SK-N-SH (cell line): ENCODE measurements at regions not wholly inside any gene's neighbourhood (a gene's known extent, or its start where the extent isn't known, plus 50 kb on each side); places are given as distances from the start of the nearest gene placed in this dataset.

ENCODE experiments used
- CTCF ChIA-PET: fragments of 300-600, 350-600 bp; formaldehyde crosslinking; extraction: SDS; loops from one replicate; lab custom pipeline; 2021; lab: Yijun Ruan, JAX
- POLR2A ChIA-PET: fragments of 350-600 bp; sonication (Branson Sonifier 250); formaldehyde crosslinking; extraction: SDS; loops from one replicate; lab custom pipeline; 2020; ENCODE audit warnings: antibody characterized with exemption, inconsistent platforms; lab: Yijun Ruan, JAX
- DNase-seq: peaks from one replicate; pipeline ENCODE4 v3.0.0; 2012
- H2AFZ ChIP-seq: fragments of 200-600 bp; sonication (generic); 2 replicates; pipeline ENCODE4 v1.8.1; 2016; ENCODE audit warnings: antibody characterized with exemption, mild to moderate bottlenecking, low read depth
- H3F3A ChIP-seq: fragments of 200-600 bp; sonication (generic); replicated peaks from 2 replicates; pipeline ENCODE3; 2016; ENCODE audit warnings: antibody characterized with exemption, mild to moderate bottlenecking; ENCODE audit not compliant: insufficient read depth
- H3K27ac ChIP-seq, 2 experiments: fragments of 200-500 bp in 1 of 2; fragments of 200-600 bp in 1 of 2; sonication (Bioruptor generic) in 1 of 2; sonication (generic), shearing (Covaris generic) in 1 of 2; 2 replicates each; pipeline versions ENCODE4 v1.5.1 to v1.6.1; 2014 to 2016; ENCODE audit warnings: low read depth in 2 of 2, inconsistent platforms in 1 of 2, low read length in 1 of 2, mild to moderate bottlenecking in 1 of 2, mixed read lengths in 1 of 2
- H3K27me3 ChIP-seq: fragments of 200-600 bp; sonication (generic), shearing (Covaris generic); 2 replicates; pipeline ENCODE4 v1.6.1; 2016; ENCODE audit warnings: mixed run types; ENCODE audit not compliant: insufficient read depth
- H3K36me3 ChIP-seq, 2 experiments: fragments of 200-500 bp in 1 of 2; fragments of 200-600 bp in 1 of 2; sonication (Bioruptor generic) in 1 of 2; sonication (generic) in 1 of 2; replicated peaks in 1 of 2; 2 replicates each; pipeline versions ENCODE3 to v1.5.1; 2014 to 2016; ENCODE audit warnings: low read length in 1 of 2, mild to moderate bottlenecking in 1 of 2; ENCODE audit not compliant: insufficient read depth in 2 of 2, control insufficient read depth in 1 of 2
- H3K4me1 ChIP-seq, 2 experiments: fragments of 200-500 bp in 1 of 2; fragments of 200-600 bp in 1 of 2; sonication (Bioruptor generic) in 1 of 2; sonication (generic), shearing (Covaris generic) in 1 of 2; 2 replicates each; pipeline versions ENCODE4 v1.5.1 to v1.6.1; 2014 to 2016; ENCODE audit warnings: low read depth in 1 of 2, low read length in 1 of 2, mixed run types in 1 of 2; ENCODE audit not compliant: insufficient read depth in 2 of 2, control insufficient read depth in 1 of 2
- H3K4me2 ChIP-seq: fragments of 200-600 bp; sonication (generic), shearing (Covaris generic); 2 replicates; pipeline ENCODE4 v1.6.1; 2017; ENCODE audit warnings: mixed run types
- H3K4me3 ChIP-seq, 2 experiments: fragments of 200-500 bp in 1 of 2; fragments of 200-600 bp in 1 of 2; sonication (Bioruptor generic) in 1 of 2; sonication (generic), shearing (Covaris generic) in 1 of 2; 2 replicates each; pipeline versions ENCODE4 v1.5.1 to v1.8.1; 2014 to 2016; ENCODE audit warnings: low read depth in 2 of 2, inconsistent platforms in 1 of 2, low read length in 1 of 2, mild to moderate bottlenecking in 1 of 2, mixed read lengths in 1 of 2, moderate library complexity in 1 of 2
- H3K79me2 ChIP-seq: fragments of 200-600 bp; sonication (generic); 2 replicates; pipeline ENCODE4 v1.8.1; 2017; ENCODE audit warnings: mild to moderate bottlenecking; ENCODE audit not compliant: insufficient read depth
- H3K9ac ChIP-seq: fragments of 200-600 bp; sonication (generic); 2 replicates; pipeline ENCODE4 v1.6.1; 2017; ENCODE audit warnings: mixed run types
- H3K9me2 ChIP-seq: fragments of 200-600 bp; sonication (generic); 2 replicates; pipeline ENCODE4 v1.6.1; 2017; ENCODE audit warnings: mixed run types
- H3K9me3 ChIP-seq: fragments of 200-600 bp; sonication (generic); 2 replicates; pipeline ENCODE4 v1.6.1; 2017; ENCODE audit warnings: mixed run types, mild to moderate bottlenecking, moderate library complexity
- H4K20me1 ChIP-seq: fragments of 200-600 bp; sonication (generic); 2 replicates; pipeline ENCODE4 v1.6.1; 2017; ENCODE audit warnings: mild to moderate bottlenecking, mixed run types; ENCODE audit not compliant: insufficient read depth
- ELF1 ChIP-seq: IDR thresholded peaks from 2 replicates; pipeline ENCODE4 v1.4.0; 2012
- EZH2phosphoT487 ChIP-seq: fragments of 200-600 bp; sonication (generic); IDR thresholded peaks from 2 replicates; pipeline ENCODE4 v1.6.1; 2017; ENCODE audit warnings: low read depth, mixed run types, mild to moderate bottlenecking, antibody characterized with exemption, moderate library complexity, borderline replicate concordance
- GATA2 ChIP-seq: sonication (generic); formaldehyde crosslinking; IDR thresholded peaks from 2 replicates; pipeline ENCODE4 v1.5.0; 2020; ENCODE audit warnings: mild to moderate bottlenecking, missing genetic modification reagents
- JUND ChIP-seq: IDR thresholded peaks from 2 replicates; pipeline ENCODE4 v1.4.0; 2012
- MEF2A ChIP-seq: IDR thresholded peaks from 2 replicates; pipeline ENCODE4 v1.4.0; 2012; ENCODE audit warnings: low read depth, borderline replicate concordance
- MXI1 ChIP-seq: IDR thresholded peaks from 2 replicates; pipeline ENCODE4 v1.6.1; 2012; ENCODE audit warnings: mild to moderate bottlenecking, low read depth, low read length, improper control_type of control experiment
- POLR2AphosphoS5 ChIP-seq: IDR thresholded peaks from 2 replicates; pipeline ENCODE4 v1.6.1; 2012; ENCODE audit warnings: low read depth, low read length
- RCOR1 ChIP-seq: fragments of 150-350 bp; IDR thresholded peaks from 2 replicates; pipeline ENCODE4 v1.6.1; 2017; ENCODE audit warnings: antibody characterized with exemption, low read length
- RFX5 ChIP-seq: IDR thresholded peaks from 2 replicates; pipeline ENCODE4 v1.6.1; 2012; ENCODE audit warnings: mild to moderate bottlenecking, improper control_type of control experiment, low read length
- RXRA ChIP-seq: IDR thresholded peaks from 2 replicates; pipeline ENCODE4 v1.4.0; 2012; ENCODE audit warnings: low read depth, mild to moderate bottlenecking, borderline replicate concordance
- SMC3 ChIP-seq: IDR thresholded peaks from 2 replicates; pipeline ENCODE4 v1.6.1; 2012; ENCODE audit warnings: low read depth, low read length, improper control_type of control experiment
- TAF1 ChIP-seq: IDR thresholded peaks from 2 replicates; pipeline ENCODE4 v1.6.1; 2012; ENCODE audit warnings: low read depth, mild to moderate bottlenecking, low read length, moderate library complexity, borderline replicate concordance
- TCF12 ChIP-seq: IDR thresholded peaks from 2 replicates; pipeline ENCODE4 v1.4.0; 2012
- WGBS: methylation state at CpG from one replicate; pipeline ENCODE4 v1.1.6; 2017; ENCODE audit warnings: low lambda C conversion rate; 5-methylcytosine and 5-hydroxymethylcytosine counted together
- TF ChIP-seq, protein P1 (sequence below): IDR thresholded peaks from 2 replicates; pipeline ENCODE4 v1.4.0; 2012; ENCODE audit warnings: low read depth, borderline replicate concordance
- TF ChIP-seq, protein P2 (sequence below): fragments of 150-350 bp; IDR thresholded peaks from 2 replicates; pipeline ENCODE4 v1.6.1; 2016; ENCODE audit warnings: mild to moderate bottlenecking, low read depth, low read length
- TF ChIP-seq, protein P3 (sequence below): IDR thresholded peaks from 2 replicates; pipeline ENCODE4 v1.4.0; 2012; ENCODE audit warnings: low read depth, borderline replicate concordance
- TF ChIP-seq, protein P4 (sequence below): IDR thresholded peaks from 2 replicates; pipeline ENCODE4; 2012
- TF ChIP-seq, protein P5 (sequence below): IDR thresholded peaks from 2 replicates; pipeline ENCODE4 v1.4.0; 2012; ENCODE audit warnings: low read depth

DNA sequence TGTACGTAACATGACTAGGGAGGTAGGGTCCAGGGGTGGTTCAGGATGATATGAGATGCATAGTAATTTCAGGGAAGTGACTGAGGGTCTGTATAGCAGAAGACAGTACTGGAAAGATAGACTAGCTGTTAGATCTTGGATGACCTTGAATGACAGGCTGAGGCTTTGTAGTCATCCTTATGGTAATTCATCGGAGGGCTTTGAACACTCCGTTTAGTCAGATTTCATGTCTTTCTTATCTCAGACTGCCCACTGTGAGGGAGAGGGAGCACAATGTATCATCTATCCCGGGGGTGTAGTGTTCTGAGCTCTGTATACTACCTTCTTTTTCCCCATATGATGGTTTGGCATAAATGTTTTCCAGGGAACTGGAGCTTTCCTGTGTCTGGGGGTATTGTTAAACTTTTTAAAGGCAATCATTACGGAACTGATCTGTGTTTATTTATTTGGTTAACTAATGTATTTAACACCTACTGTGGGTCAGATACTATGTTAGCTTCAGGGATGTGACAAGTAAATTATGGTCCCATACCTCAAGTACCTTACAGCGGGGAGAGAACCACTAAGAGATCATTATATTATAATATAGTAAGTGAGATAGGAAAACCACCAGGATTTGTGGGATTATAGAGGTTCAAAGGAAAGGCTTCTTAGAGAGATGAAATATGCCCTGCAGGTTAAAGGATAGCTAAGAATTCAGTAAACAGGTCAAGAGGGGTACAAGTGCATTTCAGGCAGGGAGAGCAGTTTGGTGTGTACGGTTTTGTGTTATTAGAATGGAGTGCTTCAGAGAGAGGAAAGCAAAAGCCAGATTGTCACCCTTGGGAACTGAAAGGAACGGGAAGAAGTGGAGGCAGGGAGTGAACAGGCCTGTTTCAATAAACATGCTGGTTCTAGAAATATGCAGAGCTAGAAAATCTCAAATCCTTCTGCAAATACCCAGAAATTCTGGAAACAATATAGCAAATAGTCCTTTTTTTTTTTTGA, 164.8 kb upstream of the KL start:
- no peaks in the 10 kb centered on the region for H3F3A ChIP-seq
- no peak overlapping the region for H3K4me3 ChIP-seq
- DNase-seq = no peak
- peaks cover 0 to 2% of the 10 kb centered on the region in 2 experiments; a peak in 1 of 4 replicates for H3K4me1 ChIP-seq
- no peaks in the 10 kb centered on the region for H3K36me3 ChIP-seq
- WGBS = 68% methylated on average over 8 of the region's 8 CpGs
- no peak overlapping the region for H2AFZ ChIP-seq
- H3K9me3 ChIP-seq = no peaks in the 10 kb centered on the region
- no peaks in the 10 kb centered on the region for H3K79me2 ChIP-seq
- H3K27me3 ChIP-seq = no peaks in the 10 kb centered on the region; the same call in 1 of the 2 replicates
- no peak overlapping the region for H3K27ac ChIP-seq
- no peaks in the 10 kb centered on the region for H3K9me2 ChIP-seq
- no peak for TF ChIP-seq RFX5
- TF ChIP-seq RXRA = no peak
- no peak for TF ChIP-seq TAF1
- TF ChIP-seq POLR2AphosphoS5 = no peak
- TF ChIP-seq GATA2 = no peak
- no peak for TF ChIP-seq MEF2A
- TF ChIP-seq EZH2phosphoT487 = no peak
- no peak for TF ChIP-seq TCF12
- POLR2A ChIA-PET = no interaction called here
- CTCF ChIA-PET = interaction anchor here (1.4 kb wide), 1 partner anchor 15 kb away, joined by 5 read pairs; no protein-coding TSS in a partner anchor
- H4K20me1 ChIP-seq = no peaks in the 10 kb centered on the region
- no peak overlapping the region for H3K9ac ChIP-seq
- H3K4me2 ChIP-seq = no peak overlapping the region

DNA sequence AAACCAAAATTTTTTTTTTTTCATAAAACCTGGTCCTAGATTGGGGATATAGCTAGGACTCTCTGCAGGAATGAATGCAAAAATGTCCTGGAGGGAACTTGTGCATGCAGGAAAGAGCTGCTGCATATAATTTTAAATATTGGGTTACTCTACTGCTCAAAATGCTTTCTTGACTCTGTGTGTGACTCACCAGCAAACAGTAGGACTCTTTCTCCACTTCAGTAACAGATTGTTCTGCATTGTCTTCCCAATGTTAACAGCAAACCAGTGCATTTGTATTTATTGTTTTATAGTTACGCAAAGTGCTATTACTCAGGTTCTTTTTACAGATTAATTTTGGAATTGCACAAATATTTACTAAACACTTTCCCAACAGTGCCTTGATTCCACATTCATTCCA, 163.7 kb upstream of the KL start:
- 96% methylated on average over 1 of the region's 1 CpG for WGBS
- Histone ChIP-seq H3K4me1 (no peaks in the 10 kb centered on the region; a peak in 1 of 4 replicates), H3K9me2 (no peaks in the 10 kb centered on the region), H3K9ac (no peak overlapping the region), H3K4me2 (no peak overlapping the region), H3K4me3 (no peak overlapping the region), H3K27ac (no peak overlapping the region), H3K27me3 (no peaks in the 10 kb centered on the region; the same call in 1 of the 2 replicates), H3F3A (no peaks in the 10 kb centered on the region), H2AFZ (no peak overlapping the region), H4K20me1 (no peaks in the 10 kb centered on the region), H3K36me3 (no peaks in the 10 kb centered on the region), H3K9me3 (no peaks in the 10 kb centered on the region), H3K79me2 (no peaks in the 10 kb centered on the region)
- ChIA-PET POLR2A (no interaction called here), CTCF (interaction anchor here (0.9 to 1.4 kb wide), 2 partner anchors 14 to 313 kb away, joined by 3 to 5 read pairs; no protein-coding TSS in a partner anchor)
- TF ChIP-seq RCOR1 (no peak), TCF12 (no peak), POLR2AphosphoS5 (no peak), RXRA (no peak), SMC3 (no peak), TAF1 (no peak), MXI1 (no peak), ELF1 (no peak), JUND (no peak)
- TF ChIP-seq, protein P1, sequence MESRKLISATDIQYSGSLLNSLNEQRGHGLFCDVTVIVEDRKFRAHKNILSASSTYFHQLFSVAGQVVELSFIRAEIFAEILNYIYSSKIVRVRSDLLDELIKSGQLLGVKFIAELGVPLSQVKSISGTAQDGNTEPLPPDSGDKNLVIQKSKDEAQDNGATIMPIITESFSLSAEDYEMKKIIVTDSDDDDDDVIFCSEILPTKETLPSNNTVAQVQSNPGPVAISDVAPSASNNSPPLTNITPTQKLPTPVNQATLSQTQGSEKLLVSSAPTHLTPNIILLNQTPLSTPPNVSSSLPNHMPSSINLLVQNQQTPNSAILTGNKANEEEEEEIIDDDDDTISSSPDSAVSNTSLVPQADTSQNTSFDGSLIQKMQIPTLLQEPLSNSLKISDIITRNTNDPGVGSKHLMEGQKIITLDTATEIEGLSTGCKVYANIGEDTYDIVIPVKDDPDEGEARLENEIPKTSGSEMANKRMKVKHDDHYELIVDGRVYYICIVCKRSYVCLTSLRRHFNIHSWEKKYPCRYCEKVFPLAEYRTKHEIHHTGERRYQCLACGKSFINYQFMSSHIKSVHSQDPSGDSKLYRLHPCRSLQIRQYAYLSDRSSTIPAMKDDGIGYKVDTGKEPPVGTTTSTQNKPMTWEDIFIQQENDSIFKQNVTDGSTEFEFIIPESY = no peak
- TF ChIP-seq, protein P2, sequence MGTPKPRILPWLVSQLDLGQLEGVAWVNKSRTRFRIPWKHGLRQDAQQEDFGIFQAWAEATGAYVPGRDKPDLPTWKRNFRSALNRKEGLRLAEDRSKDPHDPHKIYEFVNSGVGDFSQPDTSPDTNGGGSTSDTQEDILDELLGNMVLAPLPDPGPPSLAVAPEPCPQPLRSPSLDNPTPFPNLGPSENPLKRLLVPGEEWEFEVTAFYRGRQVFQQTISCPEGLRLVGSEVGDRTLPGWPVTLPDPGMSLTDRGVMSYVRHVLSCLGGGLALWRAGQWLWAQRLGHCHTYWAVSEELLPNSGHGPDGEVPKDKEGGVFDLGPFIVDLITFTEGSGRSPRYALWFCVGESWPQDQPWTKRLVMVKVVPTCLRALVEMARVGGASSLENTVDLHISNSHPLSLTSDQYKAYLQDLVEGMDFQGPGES = no peak
- TF ChIP-seq, protein P3, sequence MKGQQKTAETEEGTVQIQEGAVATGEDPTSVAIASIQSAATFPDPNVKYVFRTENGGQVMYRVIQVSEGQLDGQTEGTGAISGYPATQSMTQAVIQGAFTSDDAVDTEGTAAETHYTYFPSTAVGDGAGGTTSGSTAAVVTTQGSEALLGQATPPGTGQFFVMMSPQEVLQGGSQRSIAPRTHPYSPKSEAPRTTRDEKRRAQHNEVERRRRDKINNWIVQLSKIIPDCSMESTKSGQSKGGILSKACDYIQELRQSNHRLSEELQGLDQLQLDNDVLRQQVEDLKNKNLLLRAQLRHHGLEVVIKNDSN = no peak
- TF ChIP-seq, protein P4, sequence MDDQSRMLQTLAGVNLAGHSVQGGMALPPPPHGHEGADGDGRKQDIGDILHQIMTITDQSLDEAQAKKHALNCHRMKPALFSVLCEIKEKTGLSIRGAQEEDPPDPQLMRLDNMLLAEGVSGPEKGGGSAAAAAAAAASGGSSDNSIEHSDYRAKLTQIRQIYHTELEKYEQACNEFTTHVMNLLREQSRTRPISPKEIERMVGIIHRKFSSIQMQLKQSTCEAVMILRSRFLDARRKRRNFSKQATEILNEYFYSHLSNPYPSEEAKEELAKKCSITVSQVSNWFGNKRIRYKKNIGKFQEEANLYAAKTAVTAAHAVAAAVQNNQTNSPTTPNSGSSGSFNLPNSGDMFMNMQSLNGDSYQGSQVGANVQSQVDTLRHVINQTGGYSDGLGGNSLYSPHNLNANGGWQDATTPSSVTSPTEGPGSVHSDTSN = no peak
- TF ChIP-seq, protein P5, sequence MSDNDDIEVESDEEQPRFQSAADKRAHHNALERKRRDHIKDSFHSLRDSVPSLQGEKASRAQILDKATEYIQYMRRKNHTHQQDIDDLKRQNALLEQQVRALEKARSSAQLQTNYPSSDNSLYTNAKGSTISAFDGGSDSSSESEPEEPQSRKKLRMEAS = no peak
- DNase-seq = no peak
